ENCODE measurements at regions not wholly inside any gene's neighbourhood (a gene's known extent, or its start where the extent isn't known, plus 50 kb on each side); places are given as distances from the start of the nearest gene placed in this dataset.
A peak's percentile ranks its signal among the peaks of the same experiment; 100 is the strongest.

- peaks cover 12 to 13% of the 10 kb centered on the region in 2 experiments for H3K4me1 Mint-ChIP-seq
- Histone ChIP-seq H2AK5ac (ENCODE audit: insufficient read length, low read length) (no peak overlapping the region), H3K23ac (ENCODE audit: insufficient read length, low read depth, low read length) (no peak overlapping the region), H3K4me1 (ENCODE audit: insufficient read depth, low read length) (peaks cover 4% of the 10 kb centered on the region; the same call in 1 of the 2 replicates), H2BK5ac (ENCODE audit: insufficient read length, low read length) (no peak overlapping the region), H4K91ac (ENCODE audit: insufficient read length, low read depth, low read length) (no peak overlapping the region), H3K27ac (ENCODE audit: insufficient read length, low read depth, low read length) (no peak overlapping the region), H2BK15ac (ENCODE audit: low read depth, low read length) (no peak overlapping the region), H4K5ac (ENCODE audit: insufficient read length, low read depth, low read length) (no peak overlapping the region), H3K23me2 (ENCODE audit: insufficient read length, low read depth, low read length, poor library complexity, severe bottlenecking) (no peaks in the 10 kb centered on the region), H2BK20ac (ENCODE audit: low read depth, low read length, poor library complexity, severe bottlenecking) (no peak overlapping the region), H3K79me1 (ENCODE audit: insufficient read depth, low read depth, low read length, poor library complexity, severe bottlenecking) (no peaks in the 10 kb centered on the region), H3K79me2 (ENCODE audit: insufficient read depth, low read length) (no peaks in the 10 kb centered on the region), H3K4me2 (ENCODE audit: insufficient read depth, insufficient read length, low read length) (no peak overlapping the region), H2AFZ (ENCODE audit: low read length) (no peak overlapping the region), H4K20me1 (ENCODE audit: control insufficient read depth, insufficient read depth, insufficient read length) (no peaks in the 10 kb centered on the region), H4K8ac (replicated peaks; ENCODE audit: insufficient read length, low read depth, low read length) (no peak overlapping the region), H3K27me3 (ENCODE audit: insufficient read depth, low read length) (no peaks in the 10 kb centered on the region; the same call in 1 of the 2 replicates), H2BK12ac (ENCODE audit: insufficient read length, low read depth, low read length) (no peak overlapping the region), H3K18ac (ENCODE audit: insufficient read length, low read depth, low read length) (no peak overlapping the region), H3K9me3 (ENCODE audit: control insufficient read depth, low read depth, low read length) (no peaks in the 10 kb centered on the region), H3K14ac (ENCODE audit: insufficient read depth, low read length) (no peak overlapping the region), H3K4ac (ENCODE audit: low read depth, low read length) (no peak overlapping the region), H2BK120ac (ENCODE audit: low read depth, low read length, poor library complexity, severe bottlenecking) (no peak overlapping the region), H3K9ac (ENCODE audit: extremely low read depth, insufficient read length, low read length) (no peak overlapping the region), H3T11ph (ENCODE audit: low read length) (no peak overlapping the region), H3K56ac (ENCODE audit: insufficient read length, low read depth, low read length) (no peak overlapping the region)
- H3K27me3 Mint-ChIP-seq (ENCODE audit: low read depth) = no peaks in the 10 kb centered on the region; the same call in 1 of the 2 replicates
- WGBS (ENCODE audit: extremely low coverage, insufficient read length, low lambda C conversion rate) = no CpG with 5 or more reads among the region's 10 CpGs
- H3K9me3 Mint-ChIP-seq = peaks cover 10 to 16% of the 10 kb centered on the region in 2 experiments
- DNase-seq = peak; percentile 53
- no peak overlapping the region for H3K4me3 Mint-ChIP-seq
- H3K36me3 Mint-ChIP-seq (ENCODE audit: insufficient read depth in 1 of 3, low read depth in 3 of 3) = peaks cover 5 to 17% (median 8%) of the 10 kb centered on the region in 3 experiments; a peak in 6 of 7 replicates
- peak overlapping the region in 2 of 3 experiments; percentile 7 to 94; a peak in 2 of 7 replicates for H3K27ac Mint-ChIP-seq
- TF ChIP-seq, protein P1, sequence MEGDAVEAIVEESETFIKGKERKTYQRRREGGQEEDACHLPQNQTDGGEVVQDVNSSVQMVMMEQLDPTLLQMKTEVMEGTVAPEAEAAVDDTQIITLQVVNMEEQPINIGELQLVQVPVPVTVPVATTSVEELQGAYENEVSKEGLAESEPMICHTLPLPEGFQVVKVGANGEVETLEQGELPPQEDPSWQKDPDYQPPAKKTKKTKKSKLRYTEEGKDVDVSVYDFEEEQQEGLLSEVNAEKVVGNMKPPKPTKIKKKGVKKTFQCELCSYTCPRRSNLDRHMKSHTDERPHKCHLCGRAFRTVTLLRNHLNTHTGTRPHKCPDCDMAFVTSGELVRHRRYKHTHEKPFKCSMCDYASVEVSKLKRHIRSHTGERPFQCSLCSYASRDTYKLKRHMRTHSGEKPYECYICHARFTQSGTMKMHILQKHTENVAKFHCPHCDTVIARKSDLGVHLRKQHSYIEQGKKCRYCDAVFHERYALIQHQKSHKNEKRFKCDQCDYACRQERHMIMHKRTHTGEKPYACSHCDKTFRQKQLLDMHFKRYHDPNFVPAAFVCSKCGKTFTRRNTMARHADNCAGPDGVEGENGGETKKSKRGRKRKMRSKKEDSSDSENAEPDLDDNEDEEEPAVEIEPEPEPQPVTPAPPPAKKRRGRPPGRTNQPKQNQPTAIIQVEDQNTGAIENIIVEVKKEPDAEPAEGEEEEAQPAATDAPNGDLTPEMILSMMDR (conservative IDR thresholded peaks at IDR 0.05) = no peak
Measured at GRCh38 chr1:234683861-234684632, 74.1 kb upstream of the IRF2BP2 start.

Data from H9 (cell line).